K562 (cell line): ENCODE measurements at regions not wholly inside any gene's neighbourhood (a gene's known extent, or its start where the extent isn't known, plus 50 kb on each side); places are given as distances from the start of the nearest gene placed in this dataset.

Experiments
- CTCF ChIP-seq, 3 experiments: IDR thresholded peaks in 2 of 3; conservative IDR thresholded peaks in 1 of 3; 2 replicates each; pipeline ENCODE4 v1.5.1; 2011 to 2012; ENCODE audit warnings: low read length in 3 of 3, mild to moderate bottlenecking in 3 of 3, control low read depth in 2 of 3, improper control_type of control experiment in 1 of 3, inconsistent platforms in 1 of 3, low read depth in 1 of 3, mixed read lengths in 1 of 3, moderate library complexity in 1 of 3; ENCODE audit not compliant: insufficient read depth in 2 of 3
- EP300 ChIP-seq: IDR thresholded peaks from 2 replicates; pipeline ENCODE4 v1.6.1; 2012; ENCODE audit warnings: low read length, improper control_type of control experiment
- GATA2 ChIP-seq: sonication (generic); formaldehyde crosslinking; IDR thresholded peaks from 2 replicates; pipeline ENCODE4 v1.4.0; 2020; ENCODE audit warnings: mild to moderate bottlenecking, missing genetic modification reagents
- HNRNPL ChIP-seq: fragments of 200-400 bp; formaldehyde crosslinking; IDR thresholded peaks from 2 replicates; pipeline ENCODE4 v1.6.1; 2017; ENCODE audit warnings: low read depth, mild to moderate bottlenecking, low read length
- PHF20 ChIP-seq: fragments of 450-650 bp; IDR thresholded peaks from 2 replicates; pipeline ENCODE4 v1.6.1; 2018; ENCODE audit not compliant: partially characterized antibody
- TSHZ1 ChIP-seq: fragments of 250-450 bp; sonication (Bioruptor Pico); IDR thresholded peaks from 2 replicates; pipeline ENCODE4 v1.4.0; 2020; ENCODE audit warnings: mild to moderate bottlenecking, moderate library complexity
- ZNF274 ChIP-seq: IDR thresholded peaks from 2 replicates; pipeline ENCODE4 v1.6.1; 2011; ENCODE audit warnings: low read depth, mild to moderate bottlenecking, low read length, moderate library complexity, borderline replicate concordance

- no peak for TF ChIP-seq EP300
- no peak for TF ChIP-seq CTCF (IDR thresholded peaks at IDR 0.05 in 2 of 3, conservative IDR thresholded peaks at IDR 0.05 in 1 of 3; ENCODE audit: insufficient read depth in 2 of 3, low read depth in 1 of 3, low read length in 3 of 3)
- no peak for TF ChIP-seq GATA2
- no peak for TF ChIP-seq PHF20
- TF ChIP-seq ZNF274 = no peak
- no peak for TF ChIP-seq TSHZ1 (CRISPR knock-in tag)
- no peak for TF ChIP-seq HNRNPL
Observed at GRCh38 chr2:103977241-103977640, 876.7 kb upstream of the POU3F3 start.
